Endodermal cell (in vitro differentiated cells): ENCODE measurements at regions not wholly inside any gene's neighbourhood (a gene's known extent, or its start where the extent isn't known, plus 50 kb on each side); places are given as distances from the start of the nearest gene placed in this dataset.
"Not testable (repeated sequence)": the region's sequence is repeated elsewhere in the genome, so short reads cannot be mapped to it uniquely, and the experiment has no call there.

Experiments used
- DNase-seq: peaks from one replicate; pipeline ENCODE4 v3.0.0-alpha.2; 2017
- H3K27ac ChIP-seq: 2 replicates; pipeline ENCODE4 v1.5.1; 2013; ENCODE audit warnings: mild to moderate bottlenecking, low read depth, low read length, moderate library complexity
- H3K27me3 ChIP-seq: 2 replicates; pipeline ENCODE4 v1.6.1; 2013; ENCODE audit warnings: mild to moderate bottlenecking, low read length, moderate library complexity; ENCODE audit not compliant: insufficient read depth, control insufficient read depth, poor library complexity, severe bottlenecking
- H3K36me3 ChIP-seq: 2 replicates; pipeline ENCODE4 v1.7.0; 2013; ENCODE audit warnings: mild to moderate bottlenecking, low read length, moderate library complexity; ENCODE audit not compliant: control insufficient read depth, insufficient read depth
- H3K4me1 ChIP-seq: one replicate; pipeline ENCODE4 v1.7.0; 2013; ENCODE audit warnings: low read length; ENCODE audit not compliant: control insufficient read depth, insufficient read depth
- H3K4me3 ChIP-seq: 2 replicates; pipeline ENCODE4 v1.5.1; 2013; ENCODE audit warnings: mild to moderate bottlenecking, low read length, moderate library complexity
- H3K9ac ChIP-seq: 2 replicates; pipeline ENCODE4 v1.6.1; 2013; ENCODE audit warnings: mild to moderate bottlenecking, low read length, moderate library complexity; ENCODE audit not compliant: poor library complexity, severe bottlenecking; ENCODE audit errors: extremely low read depth
- H3K9me3 ChIP-seq: 2 replicates; pipeline ENCODE4 v1.6.1; 2013; ENCODE audit warnings: mild to moderate bottlenecking, low read length, moderate library complexity; ENCODE audit not compliant: control insufficient read depth
- H3K27ac Mint-ChIP-seq: 2 replicates; pipeline ENCODE4 v1.8.0; 2020; ENCODE audit warnings: mixed read lengths
- H3K27me3 Mint-ChIP-seq: 2 replicates; pipeline ENCODE4 v1.8.0; 2021; ENCODE audit warnings: mild to moderate bottlenecking, mixed read lengths; ENCODE audit not compliant: insufficient read depth
- H3K36me3 Mint-ChIP-seq: 2 replicates; pipeline ENCODE4 v1.8.0; 2020; ENCODE audit warnings: low read depth, mixed read lengths
- H3K4me1 Mint-ChIP-seq: 2 replicates; pipeline ENCODE4 v1.8.0; 2020; ENCODE audit warnings: mixed read lengths
- H3K4me3 Mint-ChIP-seq: 2 replicates; pipeline ENCODE4 v1.8.0; 2020; ENCODE audit warnings: mild to moderate bottlenecking, moderate library complexity, mixed read lengths
- H3K9me3 Mint-ChIP-seq: 2 replicates; pipeline ENCODE4 v1.8.0; 2020; ENCODE audit warnings: mild to moderate bottlenecking, mixed read lengths
- CTCF ChIP-seq: fragments of 200-600 bp; sonication (generic); conservative IDR thresholded peaks from 2 replicates; pipeline ENCODE4 v1.5.0; 2021; ENCODE audit warnings: antibody characterized with exemption, mild to moderate bottlenecking
- WGBS, 2 experiments: methylation state at CpG; one replicate each; pipeline versions ENCODE4 v1.1.5 to v1.1.7; 2013; ENCODE audit warnings: missing lambda C conversion rate in 2 of 2, mixed read lengths in 1 of 2; ENCODE audit not compliant: insufficient coverage in 1 of 2, insufficient read length in 1 of 2; 5-methylcytosine and 5-hydroxymethylcytosine counted together

DNA sequence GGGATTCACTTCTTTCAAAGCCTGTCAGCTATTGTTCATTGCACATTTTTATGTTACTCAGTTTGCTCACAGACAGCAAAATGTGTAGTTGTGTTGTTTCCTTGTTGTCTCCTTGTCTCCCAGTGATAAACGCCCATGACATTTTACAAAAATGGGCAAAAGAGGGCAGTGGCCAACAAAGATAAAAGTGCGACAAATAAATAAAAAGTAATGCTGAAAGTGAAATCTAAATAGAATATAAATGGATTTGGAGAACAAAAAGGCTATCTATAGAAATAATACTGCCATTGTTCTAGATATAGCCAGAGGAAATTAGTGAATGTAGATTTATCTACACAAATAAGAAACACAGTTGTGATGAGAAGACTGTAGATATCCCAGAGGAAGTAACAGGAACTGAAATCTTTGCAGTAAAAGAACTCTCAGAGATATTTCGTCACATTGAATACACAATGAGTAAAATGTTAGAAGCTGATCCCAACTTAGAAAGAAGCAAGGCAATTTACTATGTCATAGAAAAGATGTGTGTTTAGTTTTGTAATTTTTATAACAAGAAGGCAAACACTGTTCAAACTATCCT lies 1186.2 kb upstream of the FAM98A start:
- Histone ChIP-seq H3K36me3 (no peaks in the 10 kb centered on the region), H3K27me3 (no peaks in the 10 kb centered on the region), H3K9ac (no peak overlapping the region), H3K9me3 (peaks cover 15% of the 10 kb centered on the region), H3K4me1 (no peaks in the 10 kb centered on the region), H3K27ac (no peak overlapping the region), H3K4me3 (no peak overlapping the region)
- no peaks in the 10 kb centered on the region for H3K27me3 Mint-ChIP-seq
- H3K27ac Mint-ChIP-seq: no peak overlapping the region
- no peaks in the 10 kb centered on the region for H3K36me3 Mint-ChIP-seq
- 94 to 100% methylated on average over 1 to 3 of the region's 3 CpGs for whole genome bisulfite sequencing, 2 experiments
- no peak for TF ChIP-seq CTCF
- H3K4me3 Mint-ChIP-seq: no peak overlapping the region
- H3K4me1 Mint-ChIP-seq: peaks cover 18% of the 10 kb centered on the region
- no peak for DNase-seq
- H3K9me3 Mint-ChIP-seq: peaks cover 12% of the 10 kb centered on the region

GRCh38 chr2:34784701-34785100 lies 1185.6 kb upstream of the FAM98A start:
- Mint-ChIP-seq H3K27ac (no peak overlapping the region), H3K27me3 (no peaks in the 10 kb centered on the region), H3K4me3 (no peak overlapping the region), H3K36me3 (no peaks in the 10 kb centered on the region), H3K9me3 (peaks cover 7% of the 10 kb centered on the region), H3K4me1 (peaks cover 12% of the 10 kb centered on the region)
- no peak overlapping the region for H3K4me3 ChIP-seq
- no peaks in the 10 kb centered on the region for H3K4me1 ChIP-seq
- H3K36me3 ChIP-seq: no peaks in the 10 kb centered on the region
- TF ChIP-seq CTCF: no peak
- no peak for DNase-seq
- no CpG with 5 or more reads among the region's 1 CpG for WGBS, 2 experiments
- H3K9ac ChIP-seq: no peak overlapping the region
- no peak overlapping the region for H3K27ac ChIP-seq
- no peaks in the 10 kb centered on the region for H3K27me3 ChIP-seq
- peaks cover 15% of the 10 kb centered on the region for H3K9me3 ChIP-seq

DNA sequence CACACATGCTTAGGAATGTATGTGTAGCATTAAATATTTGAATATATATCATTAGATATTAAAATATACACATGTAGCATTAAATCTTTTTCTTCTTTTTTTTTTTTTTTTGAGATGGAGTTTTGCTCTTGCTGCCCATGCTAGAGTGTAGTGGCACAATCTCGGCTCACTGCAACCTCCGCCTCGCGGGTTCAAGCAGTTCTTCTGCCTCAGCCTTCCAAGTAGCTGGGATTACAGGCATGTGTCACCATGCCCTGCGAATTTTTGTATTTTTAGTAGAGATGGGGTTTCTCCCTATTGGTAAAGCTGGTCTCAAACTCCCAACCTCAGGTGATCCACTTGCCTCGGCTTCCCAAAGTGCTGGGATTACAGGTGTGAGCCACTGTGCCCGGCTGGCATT lies 1151.6 kb upstream of the FAM98A start:
- not testable (repeated sequence) for H3K4me3 ChIP-seq, DNase-seq, H3K9ac ChIP-seq, H3K4me1 ChIP-seq, H3K4me1 Mint-ChIP-seq, H3K9me3 Mint-ChIP-seq, H3K27me3 Mint-ChIP-seq, H3K27ac ChIP-seq, H3K36me3 Mint-ChIP-seq, H3K27me3 ChIP-seq, H3K36me3 ChIP-seq, H3K9me3 ChIP-seq, H3K27ac Mint-ChIP-seq, H3K4me3 Mint-ChIP-seq
- 89 to 96% methylated on average over 5 to 6 of the region's 7 CpGs for WGBS, 2 experiments

DNA sequence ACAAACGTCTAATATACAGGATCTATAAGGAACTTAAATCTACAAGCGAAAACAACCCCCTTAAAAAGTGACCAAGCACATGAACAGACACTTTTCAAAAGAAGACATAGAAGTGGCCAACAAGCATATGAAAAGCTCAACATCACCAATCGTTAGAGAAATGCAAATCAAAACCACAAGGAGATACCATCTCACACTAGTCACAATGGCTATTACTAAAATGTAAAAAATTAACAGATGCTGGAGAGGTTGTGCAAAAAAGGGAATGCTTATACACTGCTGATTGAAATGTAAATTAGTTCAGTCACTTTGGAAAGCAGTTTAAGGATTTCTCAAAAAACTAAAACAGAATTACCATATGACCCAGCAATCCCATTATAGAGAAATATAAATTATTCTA lies 1148.5 kb upstream of the FAM98A start:
- H3K27me3 Mint-ChIP-seq: no peaks in the 10 kb centered on the region
- no peak overlapping the region for H3K9ac ChIP-seq
- peaks cover 6% of the 10 kb centered on the region for H3K9me3 ChIP-seq
- H3K4me1 Mint-ChIP-seq: peaks cover 5% of the 10 kb centered on the region
- no peaks in the 10 kb centered on the region for H3K4me1 ChIP-seq
- H3K27ac ChIP-seq: no peak overlapping the region
- H3K27me3 ChIP-seq: no peaks in the 10 kb centered on the region
- no peaks in the 10 kb centered on the region for H3K36me3 Mint-ChIP-seq
- no peak overlapping the region for H3K27ac Mint-ChIP-seq
- H3K9me3 Mint-ChIP-seq: peaks cover 2% of the 10 kb centered on the region
- H3K36me3 ChIP-seq: no peaks in the 10 kb centered on the region
- no peak overlapping the region for H3K4me3 ChIP-seq
- 62 to 100% methylated on average over 1 to 3 of the region's 3 CpGs for WGBS, 2 experiments
- no peak for TF ChIP-seq CTCF
- DNase-seq: no peak
- no peak overlapping the region for H3K4me3 Mint-ChIP-seq
